Hepatocyte (in vitro differentiated cells): ENCODE measurements at regions not wholly inside any gene's neighbourhood (a gene's known extent, or its start where the extent isn't known, plus 50 kb on each side); places are given as distances from the start of the nearest gene placed in this dataset.

ENCODE experiments used
- DNase-seq: peaks from one replicate; pipeline ENCODE4 v3.0.0-alpha.2; 2016; ENCODE audit warnings: low spot score
- H2AFZ ChIP-seq: fragments of 200-600 bp; sonication (generic); 2 replicates; pipeline ENCODE4 v1.6.0; 2016; ENCODE audit warnings: antibody characterized with exemption, mild to moderate bottlenecking
- H3K27ac ChIP-seq: fragments of 200-600 bp; sonication (generic); 2 replicates; pipeline ENCODE4 v1.5.1; 2016; ENCODE audit warnings: mild to moderate bottlenecking
- H3K27me3 ChIP-seq: fragments of 200-600 bp; sonication (generic); 2 replicates; pipeline ENCODE4 v1.6.1; 2016
- H3K36me3 ChIP-seq: fragments of 200-600 bp; sonication (generic); replicated peaks from 2 replicates; pipeline ENCODE4 v1.5.1; 2016; ENCODE audit warnings: low read depth; ENCODE audit not compliant: insufficient read depth
- H3K4me1 ChIP-seq: fragments of 200-600 bp; sonication (generic); 2 replicates; pipeline ENCODE4 v1.5.1; 2016; ENCODE audit warnings: mild to moderate bottlenecking, moderate library complexity; ENCODE audit not compliant: insufficient read depth
- H3K4me2 ChIP-seq: fragments of 200-600 bp; sonication (generic); 2 replicates; pipeline ENCODE4 v1.6.0; 2016
- H3K4me3 ChIP-seq: fragments of 200-600 bp; sonication (generic); 2 replicates; pipeline ENCODE4 v1.5.1; 2016; ENCODE audit warnings: mild to moderate bottlenecking
- H3K79me2 ChIP-seq: fragments of 200-600 bp; sonication (generic); 2 replicates; pipeline ENCODE4 v1.6.0; 2017; ENCODE audit warnings: mild to moderate bottlenecking
- H3K9me2 ChIP-seq: fragments of 200-600 bp; sonication (generic); replicated peaks from 2 replicates; pipeline ENCODE4 v1.6.0; 2017; ENCODE audit warnings: mild to moderate bottlenecking; ENCODE audit not compliant: insufficient read depth
- H3K9me3 ChIP-seq: fragments of 200-600 bp; sonication (generic); 2 replicates; pipeline ENCODE4 v1.5.1; 2016; ENCODE audit warnings: low read depth, mild to moderate bottlenecking
- H4K20me1 ChIP-seq: fragments of 200-600 bp; sonication (generic); 2 replicates; pipeline ENCODE4 v1.6.0; 2016; ENCODE audit warnings: mild to moderate bottlenecking; ENCODE audit not compliant: insufficient read depth, poor library complexity, severe bottlenecking
- EZH2 ChIP-seq: fragments of 200-600 bp; sonication (generic); IDR thresholded peaks from 2 replicates; pipeline ENCODE4 v1.6.1; 2016; ENCODE audit warnings: antibody characterized with exemption, mild to moderate bottlenecking, borderline replicate concordance
- EZH2phosphoT487 ChIP-seq: fragments of 200-600 bp; sonication (generic); IDR thresholded peaks from one replicate; pipeline ENCODE4 v1.6.1; 2018; ENCODE audit warnings: antibody characterized with exemption, mild to moderate bottlenecking, low read depth, moderate library complexity; ENCODE audit not compliant: unreplicated experiment, severe bottlenecking
- WGBS: methylation state at CpG from one replicate; pipeline ENCODE4 v1.1.6; 2016; ENCODE audit warnings: low lambda C conversion rate; ENCODE audit errors: missing lambda C conversion rate; 5-methylcytosine and 5-hydroxymethylcytosine counted together
- TF ChIP-seq, protein P1 (sequence below): fragments of 200-600 bp; sonication (generic); IDR thresholded peaks from 2 replicates; pipeline ENCODE4 v1.5.1; 2016; ENCODE audit warnings: antibody characterized with exemption, mild to moderate bottlenecking; ENCODE audit not compliant: poor library complexity

- WGBS, result 63% methylated on average over 1 of the region's 1 CpG
- no peaks in the 10 kb centered on the region for H3K36me3 ChIP-seq
Measured at GRCh38 chr9:118034701-118035100, 330.5 kb downstream of the TLR4 start.

DNA sequence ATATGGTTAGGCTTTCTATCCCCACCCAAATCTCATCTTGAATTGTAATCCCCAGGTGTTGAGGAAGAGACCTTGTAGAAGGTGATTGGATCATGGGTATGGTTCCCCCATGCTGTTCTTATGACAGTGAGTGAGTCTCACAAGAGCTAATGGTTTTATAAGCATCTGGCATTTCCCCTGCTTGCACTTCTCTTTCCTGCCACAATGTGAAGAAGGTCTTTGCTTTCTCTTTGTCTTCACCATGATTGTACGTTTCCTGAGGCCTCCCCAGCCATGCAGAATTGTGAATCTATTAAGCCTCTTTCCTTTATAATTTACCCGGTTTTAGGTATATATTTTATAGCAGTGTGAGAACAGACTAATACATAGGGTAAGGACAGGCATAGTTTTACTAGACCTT is 334.5 kb downstream of the TLR4 start:
- Histone ChIP-seq H3K9me3 (no peaks in the 10 kb centered on the region), H3K9me2 (no peaks in the 10 kb centered on the region), H3K36me3 (no peaks in the 10 kb centered on the region), H3K4me2 (no peak overlapping the region), H3K4me1 (no peaks in the 10 kb centered on the region), H3K27ac (no peak overlapping the region), H3K79me2 (no peaks in the 10 kb centered on the region), H3K4me3 (no peak overlapping the region), H3K27me3 (no peaks in the 10 kb centered on the region), H2AFZ (no peak overlapping the region), H4K20me1 (no peaks in the 10 kb centered on the region)
- 59% methylated on average over 2 of the region's 2 CpGs for WGBS
- TF ChIP-seq EZH2 (no peak), EZH2phosphoT487 (no peak)
- TF ChIP-seq, protein P1, sequence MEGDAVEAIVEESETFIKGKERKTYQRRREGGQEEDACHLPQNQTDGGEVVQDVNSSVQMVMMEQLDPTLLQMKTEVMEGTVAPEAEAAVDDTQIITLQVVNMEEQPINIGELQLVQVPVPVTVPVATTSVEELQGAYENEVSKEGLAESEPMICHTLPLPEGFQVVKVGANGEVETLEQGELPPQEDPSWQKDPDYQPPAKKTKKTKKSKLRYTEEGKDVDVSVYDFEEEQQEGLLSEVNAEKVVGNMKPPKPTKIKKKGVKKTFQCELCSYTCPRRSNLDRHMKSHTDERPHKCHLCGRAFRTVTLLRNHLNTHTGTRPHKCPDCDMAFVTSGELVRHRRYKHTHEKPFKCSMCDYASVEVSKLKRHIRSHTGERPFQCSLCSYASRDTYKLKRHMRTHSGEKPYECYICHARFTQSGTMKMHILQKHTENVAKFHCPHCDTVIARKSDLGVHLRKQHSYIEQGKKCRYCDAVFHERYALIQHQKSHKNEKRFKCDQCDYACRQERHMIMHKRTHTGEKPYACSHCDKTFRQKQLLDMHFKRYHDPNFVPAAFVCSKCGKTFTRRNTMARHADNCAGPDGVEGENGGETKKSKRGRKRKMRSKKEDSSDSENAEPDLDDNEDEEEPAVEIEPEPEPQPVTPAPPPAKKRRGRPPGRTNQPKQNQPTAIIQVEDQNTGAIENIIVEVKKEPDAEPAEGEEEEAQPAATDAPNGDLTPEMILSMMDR, result no peak
- no peak for DNase-seq

More at GRCh38 chr9:118034701-118035100, 330.5 kb downstream of the TLR4 start:
- Histone ChIP-seq H4K20me1 (no peaks in the 10 kb centered on the region), H3K27me3 (no peaks in the 10 kb centered on the region), H3K4me2 (no peak overlapping the region), H3K4me1 (no peaks in the 10 kb centered on the region), H3K27ac (no peak overlapping the region), H3K79me2 (no peaks in the 10 kb centered on the region), H2AFZ (no peak overlapping the region), H3K9me3 (no peaks in the 10 kb centered on the region), H3K4me3 (no peak overlapping the region), H3K9me2 (no peaks in the 10 kb centered on the region)
- TF ChIP-seq EZH2 (no peak), EZH2phosphoT487 (no peak)
- TF ChIP-seq, protein P1, result no peak
- DNase-seq, result no peak

DNA sequence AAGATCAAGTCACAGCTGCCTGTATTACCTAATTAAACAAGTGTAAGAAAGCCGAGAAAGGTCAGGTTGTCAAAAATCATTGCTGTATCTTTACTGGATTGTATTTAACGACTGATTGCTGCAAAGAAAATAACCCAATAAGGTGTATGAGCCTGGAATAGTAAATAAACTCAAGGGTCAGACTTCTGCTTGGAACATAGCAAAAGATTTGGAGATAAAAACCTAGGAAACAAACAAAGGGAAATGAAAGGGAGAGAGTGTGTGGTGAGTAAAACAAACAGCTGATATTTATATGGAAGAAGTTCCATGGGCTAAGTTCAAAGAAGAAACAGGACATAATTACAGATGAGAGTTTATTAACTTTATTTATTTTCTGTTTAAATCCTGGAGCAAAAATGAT is 354.0 kb downstream of the TLR4 start:
- no peak overlapping the region for H2AFZ ChIP-seq
- no peak overlapping the region for H3K4me3 ChIP-seq
- H3K27ac ChIP-seq, result no peak overlapping the region
- H3K36me3 ChIP-seq, result no peaks in the 10 kb centered on the region
- no peak overlapping the region for H3K4me2 ChIP-seq
- WGBS, result 34% methylated on average over 2 of the region's 2 CpGs
- TF ChIP-seq, protein P1, result no peak
- TF ChIP-seq EZH2 (no peak), EZH2phosphoT487 (no peak)
- no peaks in the 10 kb centered on the region for H3K79me2 ChIP-seq
- DNase-seq, result no peak
- H4K20me1 ChIP-seq, result no peaks in the 10 kb centered on the region
- H3K9me3 ChIP-seq, result no peaks in the 10 kb centered on the region
- no peaks in the 10 kb centered on the region for H3K27me3 ChIP-seq
- no peaks in the 10 kb centered on the region for H3K4me1 ChIP-seq
- no peaks in the 10 kb centered on the region for H3K9me2 ChIP-seq
